Mucosa of stomach (tissue), 1 donor: ENCODE measurements at regions not wholly inside any gene's neighbourhood (a gene's known extent, or its start where the extent isn't known, plus 50 kb on each side); places are given as distances from the start of the nearest gene placed in this dataset.
"Not testable (repeated sequence)": the region's sequence is repeated elsewhere in the genome, so short reads cannot be mapped to it uniquely, and the experiment has no call there.

Source experiments
- H3K27me3 ChIP-seq: one replicate; pipeline ENCODE4 v1.7.0; 2013; ENCODE audit warnings: mild to moderate bottlenecking, low read length; ENCODE audit not compliant: control insufficient read depth, insufficient read depth
- H3K36me3 ChIP-seq: one replicate; pipeline ENCODE4 v1.7.0; 2013; ENCODE audit warnings: low read length; ENCODE audit not compliant: control insufficient read depth, insufficient read depth
- H3K4me1 ChIP-seq: one replicate; pipeline ENCODE4 v1.7.0; 2013; ENCODE audit warnings: mild to moderate bottlenecking, low read length; ENCODE audit not compliant: control insufficient read depth, insufficient read depth
- H3K4me3 ChIP-seq: one replicate; pipeline ENCODE4 v1.7.0; 2013; ENCODE audit warnings: low read length
- H3K9ac ChIP-seq: one replicate; pipeline ENCODE4 v1.7.0; 2013; ENCODE audit warnings: mild to moderate bottlenecking, low read length, moderate library complexity
- H3K9me3 ChIP-seq: one replicate; pipeline ENCODE4 v1.7.0; 2013; ENCODE audit warnings: mild to moderate bottlenecking, low read length, moderate library complexity; ENCODE audit not compliant: control insufficient read depth
- donor health status: Pancreatic carcinoma.

- Histone ChIP-seq H3K9me3 (no peaks in the 10 kb centered on the region), H3K4me3 (no peak overlapping the region), H3K4me1 (no peaks in the 10 kb centered on the region), H3K27me3 (no peaks in the 10 kb centered on the region), H3K36me3 (no peaks in the 10 kb centered on the region), H3K9ac (no peak overlapping the region)
These were observed 647.8 kb upstream of the ACO1 start for GRCh38 chr9:31736581-31737179.

- no peaks in the 10 kb centered on the region for H3K36me3 ChIP-seq
- H3K4me3 ChIP-seq: no peak overlapping the region
- H3K9ac ChIP-seq: no peak overlapping the region
- no peaks in the 10 kb centered on the region for H3K4me1 ChIP-seq
- H3K9me3 ChIP-seq: no peaks in the 10 kb centered on the region
- H3K27me3 ChIP-seq: no peaks in the 10 kb centered on the region
These were observed 643.7 kb upstream of the ACO1 start for GRCh38 chr9:31740705-31741104.

GRCh38 chr9:31744589-31744988, 639.9 kb upstream of the ACO1 start:
- Histone ChIP-seq H3K9me3 (no peaks in the 10 kb centered on the region), H3K4me3 (no peak overlapping the region), H3K9ac (no peak overlapping the region), H3K36me3 (no peaks in the 10 kb centered on the region), H3K4me1 (no peaks in the 10 kb centered on the region), H3K27me3 (no peaks in the 10 kb centered on the region)

GRCh38 chr9:31745468-31745867, 639.0 kb upstream of the ACO1 start:
- Histone ChIP-seq H3K4me3 (no peak overlapping the region), H3K9ac (no peak overlapping the region), H3K9me3 (no peaks in the 10 kb centered on the region), H3K36me3 (no peaks in the 10 kb centered on the region), H3K27me3 (no peaks in the 10 kb centered on the region), H3K4me1 (no peaks in the 10 kb centered on the region)

GRCh38 chr9:31745886-31746285, 638.6 kb upstream of the ACO1 start:
- no peaks in the 10 kb centered on the region for H3K4me1 ChIP-seq
- H3K4me3 ChIP-seq: no peak overlapping the region
- no peak overlapping the region for H3K9ac ChIP-seq
- H3K36me3 ChIP-seq: no peaks in the 10 kb centered on the region
- no peaks in the 10 kb centered on the region for H3K27me3 ChIP-seq
- H3K9me3 ChIP-seq: no peaks in the 10 kb centered on the region

- Histone ChIP-seq H3K36me3 (no peaks in the 10 kb centered on the region), H3K9me3 (no peaks in the 10 kb centered on the region), H3K9ac (no peak overlapping the region), H3K4me1 (no peaks in the 10 kb centered on the region), H3K4me3 (no peak overlapping the region), H3K27me3 (no peaks in the 10 kb centered on the region)
These were observed 630.7 kb upstream of the ACO1 start for GRCh38 chr9:31753756-31754155.

- Histone ChIP-seq H3K4me3 (no peak overlapping the region), H3K9me3 (no peaks in the 10 kb centered on the region), H3K4me1 (no peaks in the 10 kb centered on the region), H3K27me3 (no peaks in the 10 kb centered on the region), H3K36me3 (no peaks in the 10 kb centered on the region), H3K9ac (no peak overlapping the region)
These were observed 624.7 kb upstream of the ACO1 start for GRCh38 chr9:31759703-31760102.

- not testable (repeated sequence) for H3K9me3 ChIP-seq, H3K36me3 ChIP-seq, H3K4me3 ChIP-seq, H3K4me1 ChIP-seq, H3K9ac ChIP-seq, H3K27me3 ChIP-seq
These were observed 610.4 kb upstream of the ACO1 start for GRCh38 chr9:31774021-31774420.

- Histone ChIP-seq H3K9ac (no peak overlapping the region), H3K36me3 (no peaks in the 10 kb centered on the region), H3K9me3 (no peaks in the 10 kb centered on the region), H3K4me1 (peaks cover 6% of the 10 kb centered on the region), H3K4me3 (no peak overlapping the region), H3K27me3 (no peaks in the 10 kb centered on the region)
These were observed 609.9 kb upstream of the ACO1 start for GRCh38 chr9:31774571-31774970.

- H3K4me1 ChIP-seq: peaks cover 6% of the 10 kb centered on the region
- H3K9ac ChIP-seq: no peak overlapping the region
- H3K9me3 ChIP-seq: no peaks in the 10 kb centered on the region
- H3K27me3 ChIP-seq: no peaks in the 10 kb centered on the region
- no peak overlapping the region for H3K4me3 ChIP-seq
- no peaks in the 10 kb centered on the region for H3K36me3 ChIP-seq
These were observed 608.0 kb upstream of the ACO1 start for GRCh38 chr9:31776471-31776870.

GRCh38 chr9:31783491-31783890, 601.0 kb upstream of the ACO1 start:
- no peak overlapping the region for H3K4me3 ChIP-seq
- no peaks in the 10 kb centered on the region for H3K9me3 ChIP-seq
- no peaks in the 10 kb centered on the region for H3K27me3 ChIP-seq
- H3K4me1 ChIP-seq: no peaks in the 10 kb centered on the region
- no peak overlapping the region for H3K9ac ChIP-seq
- no peaks in the 10 kb centered on the region for H3K36me3 ChIP-seq

GRCh38 chr9:31790720-31791119, 593.7 kb upstream of the ACO1 start:
- H3K27me3 ChIP-seq: no peaks in the 10 kb centered on the region
- no peaks in the 10 kb centered on the region for H3K36me3 ChIP-seq
- no peak overlapping the region for H3K4me3 ChIP-seq
- H3K4me1 ChIP-seq: no peaks in the 10 kb centered on the region
- no peaks in the 10 kb centered on the region for H3K9me3 ChIP-seq
- H3K9ac ChIP-seq: no peak overlapping the region

GRCh38 chr9:31799953-31800609, 584.4 kb upstream of the ACO1 start:
- no peaks in the 10 kb centered on the region for H3K27me3 ChIP-seq
- no peaks in the 10 kb centered on the region for H3K36me3 ChIP-seq
- H3K4me3 ChIP-seq: no peak overlapping the region
- H3K9me3 ChIP-seq: no peaks in the 10 kb centered on the region
- H3K9ac ChIP-seq: no peak overlapping the region
- peaks cover 6% of the 10 kb centered on the region for H3K4me1 ChIP-seq
